Stimulated activated CD8-positive, alpha-beta memory T cell treated with anti-CD3 and anti-CD28 coated beads, Interleukin-4, amount 100 ng/mL, for 4 hours (primary cell): ENCODE measurements at regions not wholly inside any gene's neighbourhood (a gene's known extent, or its start where the extent isn't known, plus 50 kb on each side); places are given as distances from the start of the nearest gene placed in this dataset.
"Not testable (repeated sequence)": the region's sequence is repeated elsewhere in the genome, so short reads cannot be mapped to it uniquely, and the experiment has no call there.

ENCODE experiments used
- DNase-seq, 2 donors: peaks; one replicate each; pipeline ENCODE4 v3.0.0-alpha.2; 2020; ENCODE audit warnings: low read depth in 2 of 2, low spot score in 1 of 2

DNA sequence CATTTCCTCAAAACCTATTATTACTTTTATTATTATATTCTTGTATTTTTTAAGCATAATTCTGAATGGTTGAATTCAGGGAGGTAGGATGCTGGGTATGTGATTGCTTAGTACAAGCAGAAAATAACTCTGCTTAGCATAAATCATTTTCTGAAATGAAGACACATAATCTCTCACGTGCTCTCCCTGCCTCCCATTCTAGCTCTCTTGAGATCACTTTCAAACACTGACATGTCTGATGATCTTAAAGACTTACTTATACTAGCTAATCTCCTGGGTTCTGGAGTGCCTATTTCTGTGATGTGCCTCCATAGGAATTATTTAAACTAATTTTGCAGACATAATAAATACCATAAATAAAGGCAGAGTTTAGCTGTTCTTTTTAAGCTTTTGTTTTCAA lies 1136.0 kb downstream of the SUCLG1 start:
- DNase-seq, result no peak

DNA sequence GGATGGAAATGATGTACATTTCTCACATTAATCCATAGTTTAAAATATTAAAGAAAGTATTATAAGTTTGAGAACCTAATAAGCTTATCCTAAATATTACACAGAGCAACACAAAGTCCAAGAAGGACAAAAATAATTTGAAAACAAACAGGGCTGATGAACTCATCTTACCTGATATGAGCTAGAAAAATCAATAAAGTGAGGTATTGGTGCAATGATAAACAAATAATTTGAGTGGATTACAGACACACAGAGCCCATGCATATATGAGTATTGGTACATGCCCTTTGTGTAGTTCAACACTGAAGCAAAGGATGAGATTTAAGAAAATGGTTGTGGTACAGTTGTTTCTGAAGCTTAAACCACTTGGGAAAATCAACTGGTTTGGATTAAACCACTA lies 1139.0 kb downstream of the SUCLG1 start:
- no peak for DNase-seq

DNA sequence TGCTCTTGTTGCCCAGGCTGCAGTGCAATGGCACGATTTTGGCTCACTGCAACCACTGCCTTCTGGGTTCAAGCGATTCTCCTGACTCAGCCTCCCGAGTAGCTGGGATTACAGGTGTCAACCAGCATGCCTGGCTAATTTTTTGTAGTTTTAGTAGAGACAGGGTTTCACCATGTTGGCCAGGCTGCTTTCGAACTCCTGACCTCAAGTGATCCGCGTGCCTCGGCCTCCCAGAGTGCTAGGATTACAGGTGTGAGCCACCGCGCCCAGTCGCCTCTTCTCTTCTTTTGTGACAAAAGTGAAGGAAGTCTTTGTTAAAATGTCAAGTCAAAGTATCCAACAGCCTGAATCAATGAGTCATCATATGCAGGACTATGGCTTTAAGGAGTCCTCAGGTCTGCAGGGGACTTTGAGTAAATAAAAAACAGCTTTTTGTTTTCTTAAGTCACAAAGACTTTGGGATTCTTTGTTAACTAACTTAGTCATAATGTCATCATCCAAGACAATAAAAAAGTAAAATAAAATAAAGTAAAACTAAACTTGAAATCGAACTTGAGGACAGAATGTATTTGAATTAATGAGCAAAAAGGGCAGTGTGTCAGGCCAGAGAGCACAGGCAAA lies 1153.2 kb downstream of the SUCLG1 start:
- no peak for DNase-seq

DNA sequence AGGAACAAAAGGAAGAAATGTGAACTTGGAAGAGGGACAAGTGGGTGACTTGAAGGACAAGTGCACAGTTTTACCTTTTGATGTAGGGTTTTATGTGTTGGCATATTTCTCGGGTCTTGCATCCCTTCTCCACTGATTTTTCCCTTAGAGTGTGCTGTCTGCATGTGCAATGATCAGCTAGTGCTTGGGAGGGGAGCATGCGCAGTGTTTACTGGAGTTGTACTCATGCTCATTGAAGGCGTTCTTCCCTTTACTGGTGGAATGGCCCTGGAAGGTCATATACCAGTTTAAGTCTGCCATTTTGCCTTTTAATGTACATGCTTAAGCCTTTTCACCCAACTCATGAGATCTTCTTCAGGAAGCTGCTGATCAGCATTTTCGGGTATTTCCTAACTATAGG lies 1168.0 kb downstream of the SUCLG1 start:
- no peak for DNase-seq

DNA sequence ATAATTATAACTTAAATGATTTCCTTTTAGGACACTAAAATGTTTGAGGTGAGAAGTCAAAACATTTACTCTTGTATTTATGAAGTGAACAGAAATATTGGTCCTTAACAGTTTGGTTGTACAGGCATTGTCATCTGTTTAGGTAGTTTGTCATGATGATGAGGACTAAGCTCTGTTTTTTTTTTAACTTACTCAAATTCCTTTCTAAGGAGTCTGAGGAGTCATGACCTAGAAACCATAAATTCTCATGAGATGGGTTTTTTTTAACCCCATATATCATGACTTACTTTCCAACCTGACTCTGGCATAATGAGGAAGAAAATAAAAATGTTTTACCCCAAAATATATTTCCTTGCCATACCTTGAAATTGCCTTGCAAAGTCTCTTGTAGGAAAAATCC lies 1176.2 kb downstream of the SUCLG1 start:
- no peak for DNase-seq

DNA sequence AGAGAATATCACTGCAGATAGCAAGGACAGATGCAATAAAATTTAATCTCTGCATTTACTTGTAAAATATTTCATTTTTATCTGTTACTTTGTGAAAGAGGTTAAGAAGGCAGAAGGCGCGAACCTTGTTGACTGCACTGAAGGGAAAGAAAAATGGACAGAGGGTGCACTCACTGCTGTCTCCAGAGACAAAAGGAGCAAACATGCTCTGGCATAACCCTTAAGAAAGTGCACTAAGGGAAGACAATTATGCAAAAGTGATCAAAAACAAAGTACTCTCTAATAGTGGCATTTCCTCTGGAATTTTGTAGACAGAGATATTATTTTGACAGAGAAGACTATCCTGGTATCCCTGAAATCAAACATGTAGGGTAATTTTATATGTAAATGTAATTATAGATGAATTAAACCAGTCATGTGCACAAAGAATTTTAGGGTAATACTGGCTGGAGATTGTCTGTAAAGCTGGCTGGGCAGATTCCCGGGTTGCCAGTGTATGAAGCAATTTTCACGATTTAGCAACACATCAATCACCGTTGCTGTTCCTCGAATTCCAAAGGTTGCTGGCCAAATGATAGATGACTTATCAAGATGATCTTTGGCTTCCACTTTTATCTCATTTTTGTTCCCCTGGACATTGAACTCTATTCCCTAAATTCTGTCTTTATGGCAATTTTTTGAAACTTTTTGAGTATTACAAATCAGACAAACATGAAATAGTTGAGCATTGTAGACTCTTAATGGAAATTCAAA lies 1176.9 kb downstream of the SUCLG1 start:
- DNase-seq, result no peak

DNA sequence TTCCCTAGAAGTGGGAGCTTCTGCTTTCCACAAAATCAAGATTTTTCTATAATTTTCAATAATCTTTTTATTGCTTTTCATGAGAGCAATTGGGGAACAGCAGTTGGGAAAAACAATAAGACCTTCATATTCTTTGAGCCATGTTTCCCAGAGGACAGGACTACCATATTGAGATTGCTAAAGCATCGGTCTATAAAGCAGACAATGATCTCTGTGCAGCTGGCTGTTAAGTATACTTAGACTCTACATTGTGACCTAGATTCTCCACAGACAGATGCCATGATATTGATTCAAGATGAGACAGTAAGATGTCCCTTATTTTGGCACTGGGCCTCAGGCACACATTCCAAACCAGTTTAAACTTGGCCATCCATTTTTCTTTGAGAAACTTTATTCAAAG lies 1178.7 kb downstream of the SUCLG1 start:
- DNase-seq, result no peak

DNA sequence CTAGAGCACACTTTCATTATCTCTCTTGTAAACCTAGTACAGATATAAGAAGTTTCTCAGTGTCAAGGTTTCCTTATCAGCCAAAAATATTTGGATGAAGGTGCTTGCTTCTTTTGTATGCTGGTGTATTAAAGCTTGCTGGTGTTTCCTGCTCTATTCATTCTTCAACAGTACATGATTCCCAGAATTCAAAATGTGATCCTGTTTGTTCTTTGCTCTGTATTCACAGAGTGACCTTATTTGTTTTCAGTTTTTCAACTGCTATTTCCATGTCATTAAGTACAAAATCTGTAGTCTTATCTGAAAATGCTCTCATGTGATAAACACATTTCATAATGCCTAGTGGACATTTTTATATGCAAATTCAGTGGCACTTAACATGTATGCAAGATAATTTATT lies 1185.8 kb downstream of the SUCLG1 start:
- DNase-seq, result no peak

DNA sequence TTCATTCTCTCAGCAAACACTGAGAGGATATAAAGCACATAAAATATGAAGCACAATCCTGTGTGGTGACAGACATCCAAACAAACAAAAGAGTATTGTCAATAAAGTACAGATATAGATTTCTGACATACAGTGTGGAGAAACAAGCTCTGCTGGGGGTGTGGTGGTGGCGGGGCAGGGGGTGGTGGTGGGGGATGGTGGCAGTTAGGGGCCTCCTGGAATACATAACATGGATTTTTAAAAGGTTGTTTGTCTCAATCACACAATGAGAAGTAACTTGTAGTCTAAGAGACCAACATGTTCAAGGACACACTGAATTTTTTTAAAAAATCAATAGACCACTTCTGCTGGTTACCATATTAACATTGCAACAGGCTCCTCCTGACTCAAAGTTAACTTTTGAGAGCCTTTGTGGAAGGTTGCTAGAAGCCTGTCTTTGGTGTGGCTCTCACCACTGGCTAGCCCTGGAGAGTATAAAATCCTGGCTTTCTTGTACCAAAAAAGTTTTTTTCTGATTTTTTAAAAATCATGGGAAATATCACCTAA lies 1197.4 kb downstream of the SUCLG1 start:
- no peak for DNase-seq

DNA sequence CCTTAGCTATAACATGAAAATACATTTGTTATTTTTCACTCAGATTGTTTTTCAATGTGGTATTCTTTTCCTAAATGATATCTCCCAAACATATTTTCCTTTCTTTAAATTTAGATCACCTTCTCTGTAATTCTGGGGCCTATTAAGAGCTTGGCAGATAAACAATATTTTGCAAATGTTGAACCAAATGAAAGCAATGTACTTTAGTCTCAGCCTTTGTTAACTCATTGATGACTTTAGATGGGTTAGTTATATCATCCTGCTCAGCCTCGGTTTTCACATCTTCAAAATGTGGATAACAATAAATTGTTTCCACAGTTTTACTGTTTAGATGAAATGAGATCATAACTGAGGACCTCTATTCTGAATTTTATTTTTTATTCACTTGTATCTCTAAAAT lies 1205.2 kb downstream of the SUCLG1 start:
- DNase-seq, result no peak

DNA sequence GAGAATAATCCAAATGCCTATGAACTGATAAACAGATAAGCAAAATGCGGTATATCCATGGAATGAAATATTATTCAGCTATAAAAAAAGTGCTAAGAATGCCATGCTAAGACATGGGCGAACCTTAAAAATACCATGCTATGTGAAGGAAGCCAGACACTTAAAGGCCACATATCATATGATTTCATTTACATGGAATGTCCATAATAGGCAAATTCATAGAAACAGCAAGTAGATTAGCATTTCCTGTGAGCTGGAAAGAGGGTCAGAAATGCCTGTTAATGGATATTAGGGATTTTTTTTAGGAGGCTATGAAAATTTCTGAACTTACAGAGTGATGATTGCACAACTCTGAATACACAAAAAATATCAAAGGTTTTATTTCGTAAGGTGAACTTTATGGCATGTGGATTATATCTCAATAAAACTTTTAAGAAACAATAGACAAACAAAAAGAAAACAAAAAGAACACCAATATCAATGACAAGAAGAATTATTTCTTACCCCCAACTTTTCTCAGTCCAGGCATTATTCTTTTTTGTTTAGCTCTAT lies 1207.7 kb downstream of the SUCLG1 start:
- no peak for DNase-seq

DNA sequence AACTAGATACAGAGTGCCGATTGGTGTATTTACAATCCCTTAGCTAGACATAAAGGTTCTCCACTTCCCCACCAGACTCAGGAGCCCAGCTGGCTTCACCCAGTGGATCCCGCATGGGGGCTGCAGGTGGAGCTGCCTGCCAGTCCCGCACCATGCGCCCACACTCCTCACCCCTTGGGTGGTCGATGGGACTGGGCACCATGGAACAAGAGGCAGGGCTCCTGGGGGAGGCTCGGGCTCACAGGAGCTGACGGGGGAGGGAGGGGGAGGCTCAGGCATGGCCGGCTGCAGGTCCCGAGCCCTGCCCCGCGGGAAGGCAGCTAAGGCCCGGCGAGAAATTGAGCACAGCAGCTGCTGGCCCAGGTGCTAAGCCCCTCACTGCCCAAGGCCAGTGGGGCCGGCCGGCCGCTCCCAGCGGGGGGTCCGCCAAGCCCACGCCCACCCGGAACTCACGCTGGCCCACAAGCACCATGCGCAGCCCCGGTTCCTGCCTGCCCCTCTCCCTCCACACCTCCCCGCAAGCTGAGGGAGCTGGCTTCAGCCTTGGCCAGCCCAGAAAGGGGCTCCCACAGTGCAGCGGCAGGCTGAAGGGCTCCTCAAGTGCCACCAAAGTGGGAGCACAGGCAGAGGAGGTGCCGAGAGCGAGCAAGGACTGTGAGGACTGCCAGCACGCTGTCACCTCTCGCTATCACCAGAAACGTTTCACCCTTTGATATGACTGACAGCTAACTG lies 1213.1 kb downstream of the SUCLG1 start:
- DNase-seq, result not testable (repeated sequence)

DNA sequence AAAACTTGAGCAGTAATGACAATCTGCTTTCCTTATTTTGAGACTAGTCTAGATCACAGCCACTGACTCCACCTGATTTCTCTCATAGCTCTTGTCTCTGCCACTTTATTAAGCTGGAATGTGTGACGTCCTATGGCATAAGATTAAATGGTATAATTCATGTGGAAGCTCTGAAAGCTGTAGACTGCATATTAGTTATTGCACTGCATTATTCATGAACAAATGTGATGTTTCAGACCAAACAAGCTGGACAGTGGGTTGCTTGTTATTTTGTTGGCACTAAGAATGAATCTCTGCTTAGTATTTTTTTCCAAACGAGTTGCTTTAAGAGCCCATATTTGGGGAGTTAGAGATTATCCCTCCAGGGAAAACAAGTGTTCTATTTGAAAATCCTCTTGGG lies 1218.5 kb downstream of the SUCLG1 start:
- DNase-seq, result no peak

DNA sequence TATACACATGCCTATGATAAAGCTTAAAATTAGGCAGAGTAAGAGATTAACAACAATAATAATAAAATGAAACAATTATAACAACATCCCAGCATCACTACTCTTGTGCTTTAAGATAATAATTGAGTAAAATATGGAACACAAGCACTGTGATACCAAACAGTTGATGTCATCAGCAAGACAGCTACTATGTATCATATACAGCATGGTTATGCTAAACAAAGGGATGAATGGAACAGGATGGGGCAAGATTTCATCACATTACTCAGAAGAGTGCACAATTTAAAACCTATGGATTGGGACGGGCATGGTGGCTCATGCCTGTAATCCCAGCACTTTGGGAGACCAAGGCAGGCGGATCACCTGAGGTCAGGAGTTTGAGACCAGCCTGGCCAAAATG lies 1221.0 kb downstream of the SUCLG1 start:
- no peak for DNase-seq

DNA sequence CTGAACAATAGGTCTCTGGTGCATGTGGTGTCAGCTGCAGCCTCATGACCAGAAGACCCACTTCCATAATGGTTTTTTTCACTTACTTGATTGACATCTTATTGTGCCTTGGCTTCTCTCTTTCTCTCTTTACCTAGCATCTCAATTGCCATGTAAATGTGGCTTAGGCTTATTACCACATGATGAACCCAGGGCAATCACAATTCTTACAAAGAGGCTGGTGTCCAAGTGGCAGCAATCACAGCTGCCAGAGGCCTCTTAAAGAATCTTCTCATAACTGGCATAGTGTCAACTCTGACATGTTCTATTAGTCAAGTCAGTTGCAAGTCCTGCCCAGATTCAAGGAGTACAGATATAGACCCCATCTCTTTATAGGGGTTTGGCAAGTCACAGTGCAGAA lies 1224.8 kb downstream of the SUCLG1 start:
- DNase-seq, result no peak

DNA sequence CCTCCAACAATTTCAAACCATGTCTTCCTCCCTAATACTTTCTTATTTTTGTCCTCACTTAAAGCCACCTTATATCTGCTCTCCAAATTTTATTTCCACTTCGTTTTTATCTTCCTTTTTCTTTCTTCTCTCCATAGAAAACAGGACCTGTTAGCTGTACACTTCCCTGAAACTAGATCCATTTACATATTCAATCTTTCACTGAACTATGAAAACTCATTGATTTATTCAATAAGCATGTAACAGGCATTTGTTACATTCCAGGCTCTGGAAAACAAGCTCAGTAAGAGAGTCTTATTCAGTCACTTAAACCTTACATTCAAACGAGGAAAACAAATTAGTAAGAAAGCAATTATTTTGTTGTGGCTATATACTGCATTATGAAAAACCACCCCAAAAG lies 1225.3 kb downstream of the SUCLG1 start:
- no peak for DNase-seq

DNA sequence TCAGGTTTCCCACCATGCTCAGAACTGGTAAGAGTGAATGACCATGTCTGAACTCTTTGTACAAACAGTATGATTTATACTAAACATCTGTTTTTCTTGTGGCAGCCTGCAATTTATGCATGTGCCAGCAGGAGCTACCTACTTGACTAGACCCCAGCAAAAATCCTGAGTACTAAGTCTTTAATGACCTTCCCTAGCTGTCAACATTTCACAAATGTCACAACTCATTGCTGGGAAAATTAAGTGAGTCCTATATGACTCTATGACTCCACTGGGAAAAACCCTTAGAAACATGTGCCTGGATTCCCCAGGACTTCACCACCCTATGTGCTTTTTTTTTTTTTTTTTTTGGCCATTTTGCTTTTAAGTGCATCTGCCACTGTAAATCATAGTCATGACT lies 1225.8 kb downstream of the SUCLG1 start:
- no peak for DNase-seq

DNA sequence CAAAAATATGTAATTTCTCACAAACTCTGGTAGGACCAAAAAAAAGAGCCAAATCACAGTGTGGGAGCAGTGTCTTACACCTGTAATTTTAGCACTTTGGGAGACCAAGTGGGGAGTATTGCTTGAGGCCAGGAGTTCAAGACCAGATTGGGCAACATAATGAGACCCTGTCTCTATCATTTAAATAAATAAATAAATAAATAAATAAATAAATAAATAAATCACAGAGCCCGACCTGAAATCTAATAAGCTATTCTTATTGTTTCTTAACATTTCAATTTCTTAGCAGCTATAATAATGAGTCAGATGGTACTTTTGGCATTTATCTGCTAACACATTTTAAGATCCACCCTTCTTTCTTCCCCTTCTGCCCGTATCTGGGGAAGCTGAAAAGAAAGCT lies 1229.6 kb downstream of the SUCLG1 start:
- DNase-seq, result no peak

DNA sequence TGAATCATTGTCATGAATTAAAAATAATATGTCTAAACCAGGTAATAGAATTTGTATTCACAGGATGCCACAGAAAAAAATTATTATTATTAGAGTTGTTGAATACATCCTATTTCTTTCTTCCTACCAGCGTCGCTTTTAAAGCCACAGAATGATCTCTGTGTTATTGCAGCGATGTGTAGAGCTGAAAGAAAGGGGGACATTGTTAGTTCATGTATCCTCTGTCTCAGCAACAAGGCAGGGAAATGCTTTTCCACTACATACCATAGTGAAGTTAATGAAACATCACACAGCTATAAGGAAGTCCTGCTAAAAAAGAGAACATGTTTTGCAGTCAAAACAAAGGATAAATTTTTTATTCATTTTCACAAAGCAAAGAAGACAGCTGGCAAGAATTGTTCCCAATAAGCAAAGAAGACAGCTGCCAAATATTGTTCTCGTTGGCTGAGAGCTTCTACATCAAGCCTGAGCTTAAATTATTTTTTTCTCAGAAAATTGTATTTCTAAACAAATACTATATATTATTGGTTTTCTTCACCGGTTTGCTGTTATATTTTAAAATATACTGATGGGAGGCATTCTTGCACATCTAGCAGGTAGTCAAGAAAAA lies 1234.4 kb downstream of the SUCLG1 start:
- no peak for DNase-seq

DNA sequence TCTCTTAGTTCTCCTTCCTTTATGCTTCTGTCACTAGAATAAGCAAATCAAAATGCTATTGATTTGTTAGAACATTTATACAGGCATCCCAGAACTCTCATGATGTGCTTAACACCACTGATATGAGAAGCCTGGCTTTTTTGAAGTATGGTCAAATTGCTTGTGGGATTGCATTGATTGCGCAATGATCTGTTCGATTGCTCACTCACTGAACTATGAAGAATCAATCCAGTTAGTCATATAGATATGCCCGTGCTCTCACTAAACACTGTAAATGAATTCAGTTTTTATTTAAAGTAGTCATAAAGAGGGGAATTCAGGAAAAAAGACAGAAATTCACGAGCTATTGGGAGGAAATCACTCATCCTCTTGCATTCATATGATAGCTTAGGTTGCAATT lies 1237.8 kb downstream of the SUCLG1 start:
- DNase-seq, result no peak

DNA sequence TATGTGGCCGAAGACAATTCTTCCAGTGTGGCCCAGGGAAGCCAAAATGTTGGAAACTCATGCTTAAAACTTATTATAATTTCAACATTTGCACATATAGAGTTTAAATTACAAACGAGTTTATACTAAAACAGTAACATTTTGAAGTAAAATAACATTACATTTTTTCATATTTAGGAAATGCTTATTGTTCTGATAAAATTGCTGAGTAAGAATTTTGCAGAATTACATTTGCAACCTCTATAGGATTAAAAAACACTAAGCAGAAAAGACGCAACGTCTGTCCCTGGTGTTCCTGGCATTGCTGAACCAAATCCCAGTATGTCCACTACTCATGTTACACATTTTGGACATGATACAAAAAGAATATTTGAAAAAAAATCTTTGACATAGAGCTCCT lies 1241.2 kb downstream of the SUCLG1 start:
- DNase-seq, result no peak
